ENCODE measurements at regions not wholly inside any gene's neighbourhood (a gene's known extent, or its start where the extent isn't known, plus 50 kb on each side); places are given as distances from the start of the nearest gene placed in this dataset.

GRCh38 chr6:74152096-74152675 lies 456.2 kb downstream of the CD109 start:
- no peak for DNase-seq

- no peak for DNase-seq
Measured at GRCh38 chr6:74145931-74146330, 449.9 kb downstream of the CD109 start.

GRCh38 chr6:74137911-74138310 lies 441.9 kb downstream of the CD109 start:
- DNase-seq, result no peak

GRCh38 chr6:74134327-74134726 lies 438.3 kb downstream of the CD109 start:
- DNase-seq, result no peak

- no peak for DNase-seq
Measured at GRCh38 chr6:74133073-74133472, 437.1 kb downstream of the CD109 start.

GRCh38 chr6:74130641-74131040 lies 434.6 kb downstream of the CD109 start:
- DNase-seq, result no peak

- no peak for DNase-seq
Measured at GRCh38 chr6:74128536-74128935, 432.5 kb downstream of the CD109 start.

GRCh38 chr6:74117113-74117512 lies 421.1 kb downstream of the CD109 start:
- no peak for DNase-seq

GRCh38 chr6:74115674-74116073 lies 419.7 kb downstream of the CD109 start:
- no peak for DNase-seq

GRCh38 chr6:74114428-74114827 lies 418.4 kb downstream of the CD109 start:
- no peak for DNase-seq

- no peak for DNase-seq
Measured at GRCh38 chr6:74113901-74114300, 417.9 kb downstream of the CD109 start.

- DNase-seq, result no peak
Measured at GRCh38 chr6:74103417-74103816, 407.4 kb downstream of the CD109 start.

GRCh38 chr6:74100719-74101287 lies 404.8 kb downstream of the CD109 start:
- no peak for DNase-seq

GRCh38 chr6:74096329-74096728 lies 400.3 kb downstream of the CD109 start:
- no peak for DNase-seq

GRCh38 chr6:74093361-74093760 lies 397.4 kb downstream of the CD109 start:
- no peak for DNase-seq

GRCh38 chr6:74091794-74092157 lies 395.8 kb downstream of the CD109 start:
- no peak for DNase-seq

- DNase-seq, result peak in 1 of 2 experiments; percentile 47
Measured at GRCh38 chr6:74091136-74091793, 395.3 kb downstream of the CD109 start.

- DNase-seq, result peak in 1 of 2 experiments; percentile 2
Measured at GRCh38 chr6:74087899-74088298, 391.9 kb downstream of the CD109 start.

- no peak for DNase-seq
Measured at GRCh38 chr6:74075896-74076295, 379.9 kb downstream of the CD109 start.

GRCh38 chr6:74075323-74075722 lies 379.3 kb downstream of the CD109 start:
- no peak for DNase-seq

GRCh38 chr6:74074645-74075044 lies 378.6 kb downstream of the CD109 start:
- DNase-seq, result no peak

- DNase-seq, result no peak
Measured at GRCh38 chr6:74073999-74074398, 378.0 kb downstream of the CD109 start.

GRCh38 chr6:74073429-74073828 lies 377.4 kb downstream of the CD109 start:
- DNase-seq, result no peak

GRCh38 chr6:74071214-74071613 lies 375.2 kb downstream of the CD109 start:
- no peak for DNase-seq

- DNase-seq, result no peak
Measured at GRCh38 chr6:74070711-74071110, 374.7 kb downstream of the CD109 start.
